GM23338 (cell line): ENCODE measurements at regions not wholly inside any gene's neighbourhood (a gene's known extent, or its start where the extent isn't known, plus 50 kb on each side); places are given as distances from the start of the nearest gene placed in this dataset.

Experiments used
- ATAC-seq: fragments of 200-7000 bp; cut with Tn5 transposase; 3 replicates; pipeline ENCODE4 v1.9.1; 2020
- DNase-seq: peaks from one replicate; pipeline ENCODE4 v3.0.0-alpha.2; 2015; ENCODE audit warnings: low spot score
- H2AFZ ChIP-seq: fragments of 200-600 bp; sonication (generic); 2 replicates; pipeline ENCODE4 v1.8.0; 2016; ENCODE audit warnings: antibody characterized with exemption, mild to moderate bottlenecking, moderate library complexity
- H3F3A ChIP-seq: fragments of 200-600 bp; sonication (generic); replicated peaks from 2 replicates; pipeline ENCODE4 v1.8.0; 2017; ENCODE audit warnings: antibody characterized with exemption, mixed run types, low read depth
- H3K27ac ChIP-seq: fragments of 200-600 bp; sonication (generic); 2 replicates; pipeline ENCODE4 v1.6.1; 2016; ENCODE audit warnings: low read depth
- H3K27me3 ChIP-seq: fragments of 200-600 bp; sonication (generic); 2 replicates; pipeline ENCODE4 v1.8.0; 2016; ENCODE audit warnings: mild to moderate bottlenecking, mixed run types, moderate library complexity; ENCODE audit not compliant: insufficient read depth
- H3K36me3 ChIP-seq: fragments of 200-600 bp; sonication (generic); 2 replicates; pipeline ENCODE4 v1.8.0; 2016; ENCODE audit warnings: mild to moderate bottlenecking; ENCODE audit not compliant: insufficient read depth
- H3K4me1 ChIP-seq: fragments of 200-600 bp; sonication (generic); 2 replicates; pipeline ENCODE4 v1.8.0; 2016; ENCODE audit warnings: mild to moderate bottlenecking, moderate library complexity; ENCODE audit not compliant: insufficient read depth
- H3K4me2 ChIP-seq: fragments of 200-600 bp; sonication (generic); 2 replicates; pipeline ENCODE4 v1.7.1; 2017; ENCODE audit warnings: mixed run types
- H3K4me3 ChIP-seq: fragments of 200-600 bp; sonication (generic); 2 replicates; pipeline ENCODE4 v1.6.1; 2016; ENCODE audit warnings: mixed run types
- H3K79me2 ChIP-seq: fragments of 200-600 bp; sonication (generic); replicated peaks from 2 replicates; pipeline ENCODE4 v1.8.0; 2017; ENCODE audit warnings: mild to moderate bottlenecking; ENCODE audit not compliant: insufficient read depth
- H3K9me2 ChIP-seq: fragments of 200-600 bp; sonication (generic); 2 replicates; pipeline ENCODE4 v1.8.0; 2017; ENCODE audit not compliant: insufficient read depth
- H4K20me1 ChIP-seq: fragments of 200-600 bp; sonication (generic); replicated peaks from 2 replicates; pipeline ENCODE4 v1.8.0; 2017; ENCODE audit warnings: mild to moderate bottlenecking; ENCODE audit not compliant: insufficient read depth
- H3K27ac Mint-ChIP-seq: 2 replicates; pipeline ENCODE4 v1.8.0; 2020; ENCODE audit warnings: inconsistent platforms, mild to moderate bottlenecking, moderate library complexity, mixed read lengths
- H3K27me3 Mint-ChIP-seq: 3 replicates; pipeline ENCODE4 v1.8.0; 2022; ENCODE audit warnings: low read depth, mild to moderate bottlenecking, moderate library complexity, mixed read lengths, inconsistent platforms; ENCODE audit not compliant: insufficient read depth, poor library complexity
- H3K36me3 Mint-ChIP-seq: 3 replicates; pipeline ENCODE4 v1.8.0; 2021; ENCODE audit warnings: low read depth, mild to moderate bottlenecking, inconsistent platforms, moderate library complexity, mixed read lengths
- H3K4me1 Mint-ChIP-seq: 3 replicates; pipeline ENCODE4 v1.8.0; 2020; ENCODE audit warnings: mild to moderate bottlenecking, inconsistent platforms, mixed read lengths
- H3K4me3 Mint-ChIP-seq: 3 replicates; pipeline ENCODE4 v1.8.0; 2021; ENCODE audit warnings: moderate library complexity, mild to moderate bottlenecking, inconsistent platforms, mixed read lengths
- H3K9me3 Mint-ChIP-seq: 3 replicates; pipeline ENCODE4 v1.8.0; 2020; ENCODE audit warnings: moderate library complexity, mild to moderate bottlenecking, inconsistent platforms, mixed read lengths
- CREB1 ChIP-seq: fragments of 250-450 bp; sonication (Bioruptor Pico); IDR thresholded peaks from 2 replicates; pipeline ENCODE4 v1.5.0; 2020; ENCODE audit warnings: low read depth, mild to moderate bottlenecking, moderate library complexity
- CTCF ChIP-seq, 2 experiments: fragments of 200-600 bp in 1 of 2; sonication (generic) in 1 of 2; conservative IDR thresholded peaks; 2 replicates each; pipeline versions ENCODE4 v1.5.1 to v1.6.1; 2016 to 2017; ENCODE audit warnings: antibody characterized with exemption in 2 of 2, low read depth in 2 of 2, mild to moderate bottlenecking in 2 of 2, moderate library complexity in 1 of 2
- ETS1 ChIP-seq: IDR thresholded peaks from 2 replicates; pipeline ENCODE4 v1.6.1; 2016; ENCODE audit warnings: antibody characterized with exemption
- EZH2 ChIP-seq: fragments of 200-600 bp; sonication (generic); IDR thresholded peaks from one replicate; pipeline ENCODE4 v1.8.0; 2017; ENCODE audit warnings: antibody characterized with exemption, mild to moderate bottlenecking, low read depth; ENCODE audit not compliant: unreplicated experiment
- EZH2phosphoT487 ChIP-seq: fragments of 200-600 bp; sonication (generic); IDR thresholded peaks from one replicate; pipeline ENCODE4 v1.8.1; 2018; ENCODE audit warnings: antibody characterized with exemption; ENCODE audit not compliant: unreplicated experiment
- JUNB ChIP-seq: IDR thresholded peaks from one replicate; pipeline ENCODE4 v1.6.1; 2016; ENCODE audit warnings: antibody characterized with exemption; ENCODE audit not compliant: unreplicated experiment
- NANOG ChIP-seq: IDR thresholded peaks from 2 replicates; pipeline ENCODE4 v1.6.1; 2016; ENCODE audit warnings: antibody characterized with exemption, borderline replicate concordance
- POLR2AphosphoS5 ChIP-seq: IDR thresholded peaks from 2 replicates; pipeline ENCODE4 v1.6.1; 2016; ENCODE audit warnings: antibody characterized with exemption, low read depth
- REST ChIP-seq: IDR thresholded peaks from one replicate; pipeline ENCODE4 v1.6.1; 2018; ENCODE audit warnings: antibody characterized with exemption; ENCODE audit not compliant: unreplicated experiment
- STAT1 ChIP-seq: IDR thresholded peaks from one replicate; pipeline ENCODE4 v1.6.1; 2016; ENCODE audit warnings: antibody characterized with exemption; ENCODE audit not compliant: unreplicated experiment
- ZNF114 ChIP-seq: fragments of 250-450 bp; sonication (Bioruptor Pico); IDR thresholded peaks from 2 replicates; pipeline ENCODE4 v1.5.0; 2020; ENCODE audit warnings: mild to moderate bottlenecking, moderate library complexity
- ZNF331 ChIP-seq: fragments of 250-450 bp; sonication (Bioruptor Pico); IDR thresholded peaks from 2 replicates; pipeline ENCODE4 v1.5.0; 2020; ENCODE audit warnings: low read depth, mild to moderate bottlenecking, moderate library complexity
- TF ChIP-seq, protein P1 (sequence below): fragments of 250-450 bp; sonication (Bioruptor Pico); IDR thresholded peaks from 2 replicates; pipeline ENCODE4 v1.5.0; 2020; ENCODE audit warnings: mild to moderate bottlenecking, moderate library complexity

DNA sequence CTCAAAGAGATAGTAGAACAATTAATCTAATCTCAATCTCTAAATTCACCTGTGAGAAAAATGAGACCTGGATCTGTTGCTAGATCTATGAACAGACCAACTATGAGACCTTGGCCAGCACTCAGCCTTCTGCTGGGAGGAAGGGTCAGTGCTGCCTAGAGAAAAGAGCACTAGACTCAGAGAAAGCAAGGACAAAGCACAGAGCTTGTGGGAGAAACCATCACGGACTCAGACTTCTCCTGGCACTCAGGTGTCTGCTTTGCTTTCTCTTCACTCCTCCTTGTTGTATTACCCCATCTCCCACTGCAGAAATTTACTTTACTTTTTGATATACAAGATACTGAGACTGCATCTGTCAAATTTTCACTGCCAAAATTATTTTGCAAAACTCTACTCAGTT is 890.0 kb upstream of the NUDT12 start:
- Mint-ChIP-seq H3K27ac (no peak overlapping the region; the same call in 1 of the 2 replicates), H3K4me1 (peaks cover 6% of the 10 kb centered on the region; the same call in 2 of the 3 replicates), H3K36me3 (peaks cover 5% of the 10 kb centered on the region; the same call in 2 of the 3 replicates), H3K27me3 (no peaks in the 10 kb centered on the region), H3K9me3 (peaks cover 9% of the 10 kb centered on the region; the same call in 2 of the 3 replicates), H3K4me3 (no peak overlapping the region)
- H3F3A ChIP-seq: no peaks in the 10 kb centered on the region
- peak overlapping the region; percentile 41 for H3K4me3 ChIP-seq
- no peaks in the 10 kb centered on the region for H4K20me1 ChIP-seq
- no peaks in the 10 kb centered on the region for H3K27me3 ChIP-seq
- ATAC-seq (no peak), DNase-seq (no peak)
- H3K4me2 ChIP-seq: peak overlapping the region; percentile 58; the same call in 1 of the 2 replicates
- H3K36me3 ChIP-seq: no peaks in the 10 kb centered on the region
- H2AFZ ChIP-seq: no peak overlapping the region
- H3K4me1 ChIP-seq: no peaks in the 10 kb centered on the region
- TF ChIP-seq JUNB (no peak), ZNF114 (CRISPR knock-in tag) (no peak), CREB1 (CRISPR knock-in tag) (no peak), REST (no peak), ZNF331 (CRISPR knock-in tag) (no peak), ETS1 (no peak), POLR2AphosphoS5 (no peak), CTCF (conservative IDR thresholded peaks at IDR 0.05; ENCODE audit: low read depth in 2 of 2) (no peak), STAT1 (no peak), NANOG (no peak), EZH2phosphoT487 (no peak), EZH2 (no peak)
- TF ChIP-seq, protein P1, sequence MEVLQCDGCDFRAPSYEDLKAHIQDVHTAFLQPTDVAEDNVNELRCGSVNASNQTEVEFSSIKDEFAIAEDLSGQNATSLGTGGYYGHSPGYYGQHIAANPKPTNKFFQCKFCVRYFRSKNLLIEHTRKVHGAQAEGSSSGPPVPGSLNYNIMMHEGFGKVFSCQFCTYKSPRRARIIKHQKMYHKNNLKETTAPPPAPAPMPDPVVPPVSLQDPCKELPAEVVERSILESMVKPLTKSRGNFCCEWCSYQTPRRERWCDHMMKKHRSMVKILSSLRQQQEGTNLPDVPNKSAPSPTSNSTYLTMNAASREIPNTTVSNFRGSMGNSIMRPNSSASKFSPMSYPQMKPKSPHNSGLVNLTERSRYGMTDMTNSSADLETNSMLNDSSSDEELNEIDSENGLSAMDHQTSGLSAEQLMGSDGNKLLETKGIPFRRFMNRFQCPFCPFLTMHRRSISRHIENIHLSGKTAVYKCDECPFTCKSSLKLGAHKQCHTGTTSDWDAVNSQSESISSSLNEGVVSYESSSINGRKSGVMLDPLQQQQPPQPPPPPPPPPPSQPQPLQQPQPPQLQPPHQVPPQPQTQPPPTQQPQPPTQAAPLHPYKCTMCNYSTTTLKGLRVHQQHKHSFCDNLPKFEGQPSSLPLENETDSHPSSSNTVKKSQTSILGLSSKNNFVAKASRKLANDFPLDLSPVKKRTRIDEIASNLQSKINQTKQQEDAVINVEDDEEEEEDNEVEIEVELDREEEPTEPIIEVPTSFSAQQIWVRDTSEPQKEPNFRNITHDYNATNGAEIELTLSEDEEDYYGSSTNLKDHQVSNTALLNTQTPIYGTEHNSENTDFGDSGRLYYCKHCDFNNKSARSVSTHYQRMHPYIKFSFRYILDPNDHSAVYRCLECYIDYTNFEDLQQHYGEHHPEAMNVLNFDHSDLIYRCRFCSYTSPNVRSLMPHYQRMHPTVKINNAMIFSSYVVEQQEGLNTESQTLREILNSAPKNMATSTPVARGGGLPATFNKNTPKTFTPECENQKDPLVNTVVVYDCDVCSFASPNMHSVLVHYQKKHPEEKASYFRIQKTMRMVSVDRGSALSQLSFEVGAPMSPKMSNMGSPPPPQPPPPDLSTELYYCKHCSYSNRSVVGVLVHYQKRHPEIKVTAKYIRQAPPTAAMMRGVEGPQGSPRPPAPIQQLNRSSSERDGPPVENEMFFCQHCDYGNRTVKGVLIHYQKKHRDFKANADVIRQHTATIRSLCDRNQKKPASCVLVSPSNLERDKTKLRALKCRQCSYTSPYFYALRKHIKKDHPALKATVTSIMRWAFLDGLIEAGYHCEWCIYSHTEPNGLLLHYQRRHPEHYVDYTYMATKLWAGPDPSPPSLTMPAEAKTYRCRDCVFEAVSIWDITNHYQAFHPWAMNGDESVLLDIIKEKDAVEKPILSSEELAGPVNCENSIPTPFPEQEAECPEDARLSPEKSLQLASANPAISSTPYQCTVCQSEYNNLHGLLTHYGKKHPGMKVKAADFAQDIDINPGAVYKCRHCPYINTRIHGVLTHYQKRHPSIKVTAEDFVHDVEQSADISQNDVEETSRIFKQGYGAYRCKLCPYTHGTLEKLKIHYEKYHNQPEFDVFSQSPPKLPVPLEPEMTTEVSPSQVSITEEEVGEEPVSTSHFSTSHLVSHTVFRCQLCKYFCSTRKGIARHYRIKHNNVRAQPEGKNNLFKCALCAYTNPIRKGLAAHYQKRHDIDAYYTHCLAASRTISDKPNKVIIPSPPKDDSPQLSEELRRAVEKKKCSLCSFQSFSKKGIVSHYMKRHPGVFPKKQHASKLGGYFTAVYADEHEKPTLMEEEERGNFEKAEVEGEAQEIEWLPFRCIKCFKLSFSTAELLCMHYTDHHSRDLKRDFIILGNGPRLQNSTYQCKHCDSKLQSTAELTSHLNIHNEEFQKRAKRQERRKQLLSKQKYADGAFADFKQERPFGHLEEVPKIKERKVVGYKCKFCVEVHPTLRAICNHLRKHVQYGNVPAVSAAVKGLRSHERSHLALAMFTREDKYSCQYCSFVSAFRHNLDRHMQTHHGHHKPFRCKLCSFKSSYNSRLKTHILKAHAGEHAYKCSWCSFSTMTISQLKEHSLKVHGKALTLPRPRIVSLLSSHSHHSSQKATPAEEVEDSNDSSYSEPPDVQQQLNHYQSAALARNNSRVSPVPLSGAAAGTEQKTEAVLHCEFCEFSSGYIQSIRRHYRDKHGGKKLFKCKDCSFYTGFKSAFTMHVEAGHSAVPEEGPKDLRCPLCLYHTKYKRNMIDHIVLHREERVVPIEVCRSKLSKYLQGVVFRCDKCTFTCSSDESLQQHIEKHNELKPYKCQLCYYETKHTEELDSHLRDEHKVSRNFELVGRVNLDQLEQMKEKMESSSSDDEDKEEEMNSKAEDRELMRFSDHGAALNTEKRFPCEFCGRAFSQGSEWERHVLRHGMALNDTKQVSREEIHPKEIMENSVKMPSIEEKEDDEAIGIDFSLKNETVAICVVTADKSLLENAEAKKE (CRISPR knock-in tag): no peak
- no peaks in the 10 kb centered on the region for H3K9me2 ChIP-seq
- no peaks in the 10 kb centered on the region for H3K79me2 ChIP-seq
- H3K27ac ChIP-seq: peak overlapping the region; percentile 13; the same call in 1 of the 2 replicates
